Amygdala (tissue), 56 donors: ENCODE measurements at regions not wholly inside any gene's neighbourhood (a gene's known extent, or its start where the extent isn't known, plus 50 kb on each side); places are given as distances from the start of the nearest gene placed in this dataset.
"Not testable (repeated sequence)": the region's sequence is repeated elsewhere in the genome, so short reads cannot be mapped to it uniquely, and the experiment has no call there.

Source experiments
- DNase-seq, 56 donors: peaks; one replicate each; lab custom pipeline; 2025; lab: John Stamatoyannopoulos, UW

DNA sequence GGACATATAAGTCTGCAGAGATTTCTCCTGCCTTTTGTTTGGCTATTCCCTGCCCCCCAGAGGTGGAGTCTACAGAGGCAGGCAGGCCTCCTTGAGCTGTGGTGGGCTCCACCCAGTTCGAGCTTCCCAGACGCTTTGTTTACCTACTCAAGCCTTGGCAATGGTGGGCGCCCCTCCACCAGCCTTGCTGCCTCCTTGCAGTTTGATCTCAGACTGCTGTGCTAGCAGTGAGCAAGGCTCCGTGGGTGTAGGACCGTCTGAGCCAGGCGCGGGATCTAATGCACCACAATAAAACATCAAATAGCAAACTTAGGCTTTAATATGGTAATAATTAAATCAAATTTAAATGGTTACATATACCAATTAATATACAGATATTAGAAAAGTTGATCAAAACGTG is 525.4 kb downstream of the RERGL start:
- not testable (repeated sequence) for DNase-seq

DNA sequence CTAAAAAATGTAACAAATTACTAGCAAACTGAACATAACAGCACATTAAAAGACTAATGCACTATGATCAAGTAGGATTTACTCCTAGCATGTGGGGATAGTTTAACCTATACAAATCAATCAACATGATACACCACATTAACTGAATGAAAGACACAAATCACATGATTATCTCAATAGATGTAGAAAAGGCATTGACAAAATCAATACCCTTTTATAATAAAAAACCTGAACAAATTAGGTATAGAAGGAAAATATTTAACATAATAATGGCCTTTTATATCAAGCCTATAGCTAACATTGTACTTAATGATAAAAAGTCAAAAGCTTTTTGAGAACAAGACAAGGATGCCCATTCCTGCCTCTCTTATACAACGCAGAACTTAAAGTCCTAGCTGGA is 540.0 kb downstream of the RERGL start:
- DNase-seq: no peak

GRCh38 chr12:17540921-17541320 is 549.1 kb downstream of the RERGL start:
- DNase-seq: no peak

GRCh38 chr12:17528394-17528793 is 561.6 kb downstream of the RERGL start:
- no peak for DNase-seq

DNA sequence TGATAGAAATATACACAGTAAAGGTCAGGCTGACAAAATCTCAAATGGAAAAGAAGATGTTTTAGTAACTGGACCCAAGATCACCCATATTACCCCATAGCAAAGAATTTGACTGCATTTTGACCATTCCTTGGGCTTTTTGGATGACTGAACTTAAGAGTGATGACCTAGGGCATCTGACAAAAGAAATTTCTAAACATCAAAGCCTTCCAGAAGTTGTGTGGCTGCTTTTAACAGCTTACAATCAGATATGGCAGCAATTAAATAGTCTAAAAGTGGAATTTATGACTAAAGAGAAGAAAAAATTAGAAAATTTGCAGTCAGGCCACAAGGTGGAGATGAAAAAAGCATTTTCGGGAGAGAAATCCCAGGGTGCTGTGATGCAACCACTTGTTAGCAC is 563.0 kb downstream of the RERGL start:
- no peak for DNase-seq

GRCh38 chr12:17511369-17511768 is 578.6 kb downstream of the RERGL start:
- DNase-seq: no peak

GRCh38 chr12:17507336-17507735 is 582.7 kb downstream of the RERGL start:
- DNase-seq: no peak

DNA sequence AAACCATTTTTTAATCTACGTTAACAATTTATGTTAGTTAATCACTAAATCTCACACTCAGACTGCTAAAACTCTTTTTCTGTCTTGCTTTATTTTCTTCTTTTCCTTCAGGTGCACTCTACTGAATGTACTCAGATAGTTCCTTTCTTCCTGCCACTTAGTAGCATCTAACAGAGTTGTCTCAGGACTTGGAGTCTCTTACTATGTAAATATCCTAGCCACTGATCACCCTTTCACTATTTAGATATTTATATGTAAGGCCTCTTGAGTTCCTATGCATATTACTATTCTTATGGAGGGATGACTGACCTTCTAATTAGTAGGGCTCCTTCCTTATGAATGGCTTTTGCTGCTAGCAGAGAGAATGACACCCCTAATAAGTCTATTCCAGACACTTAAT is 586.3 kb downstream of the RERGL start:
- no peak for DNase-seq

DNA sequence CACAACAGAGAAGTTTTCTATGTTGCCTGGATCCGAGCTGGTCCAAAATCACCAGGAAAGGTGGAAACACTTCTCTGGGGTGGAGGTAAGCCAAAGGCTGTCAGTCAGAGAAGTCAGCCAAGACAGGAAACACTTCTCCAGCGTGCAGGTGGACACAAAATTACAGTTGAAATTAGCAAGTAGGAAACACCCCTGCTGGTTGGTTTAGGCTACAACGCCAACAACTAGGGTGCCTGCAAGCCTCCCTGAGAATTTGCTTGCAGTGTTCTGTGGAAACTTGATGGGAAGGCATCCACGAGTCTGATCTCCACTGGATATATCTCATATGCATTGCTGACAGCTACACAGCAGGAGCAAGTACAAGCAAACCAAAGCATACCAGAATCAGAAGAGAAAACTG is 600.5 kb downstream of the RERGL start:
- no peak for DNase-seq

DNA sequence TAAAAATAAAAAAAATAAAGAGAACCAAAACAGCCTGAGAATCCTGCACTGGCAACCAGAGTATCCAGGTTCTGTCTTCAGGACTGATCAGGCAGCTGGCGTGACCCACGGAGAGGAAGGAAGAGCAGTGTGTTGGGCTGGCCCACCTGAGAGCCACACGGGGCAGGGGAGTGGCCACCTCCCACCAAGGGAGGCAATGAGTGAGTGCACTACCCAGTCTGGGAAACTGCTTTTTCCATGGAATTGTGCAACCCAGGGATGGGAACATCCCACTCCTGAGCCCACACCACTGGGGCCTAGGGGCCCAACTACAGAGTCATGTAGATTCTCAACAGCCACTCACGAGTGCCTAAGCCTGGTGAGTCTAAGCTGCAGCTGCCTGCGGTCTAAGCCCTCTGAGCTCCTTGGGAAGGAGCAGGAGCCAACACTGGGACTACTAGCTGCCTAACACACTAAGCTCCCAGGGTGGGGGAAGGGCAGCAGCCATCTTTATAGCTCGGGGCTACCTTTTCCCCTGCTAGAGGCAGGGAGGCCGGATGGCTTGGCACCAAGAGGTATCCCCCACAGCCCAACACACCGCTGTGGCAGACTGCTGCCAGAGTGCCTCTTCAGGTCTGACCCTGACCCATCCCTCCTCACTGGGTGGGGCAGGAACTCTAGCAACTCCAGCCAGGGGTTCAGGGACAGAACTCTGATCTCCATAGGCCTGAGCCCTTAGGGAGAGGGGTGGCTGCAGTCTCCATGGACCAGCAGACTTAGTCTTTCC is 610.9 kb downstream of the RERGL start:
- DNase-seq: no peak

DNA sequence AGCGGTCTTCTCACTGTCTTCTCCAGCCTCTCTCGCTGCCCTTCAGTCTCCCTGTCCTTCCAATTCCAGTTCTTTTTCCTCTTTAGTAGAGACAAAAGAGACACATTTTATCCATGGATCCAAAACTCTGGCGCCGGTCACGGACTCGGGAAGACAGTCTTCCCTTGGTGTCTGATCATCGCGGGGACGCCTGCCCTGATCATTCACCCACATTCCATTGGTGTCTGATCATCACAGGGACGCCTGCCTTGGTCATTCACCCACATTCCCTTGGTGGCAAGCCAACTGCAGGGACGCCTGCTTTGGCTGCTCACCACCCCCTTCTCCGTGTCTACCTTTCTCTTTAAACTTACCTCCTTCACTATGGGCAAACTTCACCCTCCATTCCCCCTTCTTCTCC is 619.5 kb downstream of the RERGL start:
- DNase-seq: no peak

DNA sequence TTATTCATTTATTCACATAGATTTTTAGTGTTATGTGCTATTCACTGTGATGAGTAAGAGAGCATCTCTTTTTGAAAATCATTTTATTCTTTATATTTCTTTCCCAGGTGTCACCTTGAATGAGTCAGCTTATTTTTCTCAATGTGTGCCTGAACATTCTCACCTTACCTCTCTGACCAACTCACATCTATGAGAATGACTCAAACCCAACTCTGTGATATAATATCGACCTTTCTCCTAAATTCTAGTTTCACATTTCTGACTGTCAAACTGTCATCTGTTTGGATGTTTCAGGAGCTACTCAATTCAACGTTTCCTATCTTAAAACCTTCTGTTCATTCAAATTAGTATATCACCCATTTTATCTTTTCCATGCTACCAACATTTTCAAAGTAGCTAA is 630.8 kb downstream of the RERGL start:
- DNase-seq: no peak

DNA sequence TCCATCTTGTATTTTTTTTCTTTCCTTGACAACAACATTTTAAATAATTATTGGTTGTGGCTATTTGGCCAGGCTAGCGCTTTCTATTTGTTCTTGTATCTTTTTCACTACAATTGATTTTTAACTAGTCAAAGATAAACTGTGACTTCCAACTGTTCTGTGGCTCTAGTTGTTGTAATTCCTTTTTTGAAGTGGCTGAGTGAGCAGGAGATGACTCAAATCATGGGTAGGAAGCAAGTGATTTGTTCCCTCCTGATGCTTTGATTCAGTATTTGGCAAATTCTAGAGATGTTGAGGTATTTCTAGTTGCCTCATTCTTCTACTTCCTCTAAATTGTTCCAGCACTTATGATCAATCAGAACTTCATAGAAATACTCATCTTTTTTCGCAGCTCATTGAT is 633.5 kb downstream of the RERGL start:
- DNase-seq: no peak

- DNase-seq: no peak
Measured at GRCh38 chr12:17438141-17438540, 651.9 kb downstream of the RERGL start.

DNA sequence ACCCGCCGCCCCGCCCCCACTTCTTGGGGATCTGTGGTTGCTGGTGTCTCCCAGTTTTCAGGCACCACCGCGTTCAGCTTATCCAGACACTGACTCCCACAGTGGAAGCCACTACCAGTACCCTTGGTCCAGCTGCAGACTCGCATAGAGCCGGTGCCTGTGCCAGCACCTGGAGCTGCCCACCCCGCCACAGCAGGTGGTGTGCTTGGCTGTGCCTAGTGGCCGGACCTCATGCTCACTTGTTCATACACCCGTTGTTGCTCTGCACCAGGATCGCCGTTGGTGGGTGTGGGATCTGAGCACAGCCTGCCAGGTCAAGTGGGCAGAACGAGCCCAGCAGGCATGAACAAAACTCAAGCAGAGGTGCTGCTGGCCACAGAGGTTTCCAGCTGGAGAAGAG is 673.2 kb downstream of the RERGL start:
- DNase-seq: no peak

DNA sequence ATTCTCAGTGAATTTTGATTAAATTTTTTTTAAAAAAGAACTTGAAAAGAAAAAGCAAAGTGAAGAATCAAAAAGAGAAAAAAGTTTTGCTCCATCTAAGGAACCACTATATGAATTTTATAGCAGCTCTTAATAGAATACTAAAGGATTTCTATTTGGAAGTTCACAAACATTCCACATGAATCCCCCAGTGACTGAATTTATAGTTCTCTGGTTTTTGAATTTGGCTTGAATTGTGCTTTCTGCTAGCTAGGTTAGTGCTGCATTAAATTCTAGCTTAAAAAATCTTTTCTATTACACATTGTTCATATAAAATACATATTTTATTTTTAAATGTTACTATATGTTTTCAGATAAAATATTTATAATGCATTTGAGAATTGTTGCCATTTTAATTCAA is 675.4 kb downstream of the RERGL start:
- DNase-seq: no peak

DNA sequence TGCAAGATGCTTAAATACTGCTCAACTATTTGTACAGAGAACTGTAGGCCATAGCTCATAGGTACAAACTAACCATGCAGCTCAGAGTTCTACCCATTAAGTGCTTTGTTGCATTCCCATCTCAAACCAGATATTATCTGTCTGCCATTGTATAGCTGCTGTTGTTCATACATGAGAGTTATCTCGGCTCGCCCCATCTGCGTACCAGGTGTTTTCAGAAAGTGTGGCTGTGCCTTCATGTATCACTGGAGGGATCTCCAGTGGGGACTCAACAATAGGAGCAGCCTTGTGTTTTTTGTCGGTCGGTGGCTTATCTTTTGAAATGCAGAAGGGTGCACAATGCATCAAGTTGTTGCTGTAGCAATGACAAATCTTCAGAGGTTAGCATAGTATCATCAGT is 678.3 kb downstream of the RERGL start:
- no peak for DNase-seq

GRCh38 chr12:17388679-17389078 is 701.3 kb downstream of the RERGL start:
- DNase-seq: no peak

- no peak for DNase-seq
Measured at GRCh38 chr12:17383321-17383720, 706.7 kb downstream of the RERGL start.

- no peak for DNase-seq
Measured at GRCh38 chr12:17381211-17381610, 708.8 kb downstream of the RERGL start.

- no peak for DNase-seq
Measured at GRCh38 chr12:17372508-17372907, 717.5 kb downstream of the RERGL start.

DNA sequence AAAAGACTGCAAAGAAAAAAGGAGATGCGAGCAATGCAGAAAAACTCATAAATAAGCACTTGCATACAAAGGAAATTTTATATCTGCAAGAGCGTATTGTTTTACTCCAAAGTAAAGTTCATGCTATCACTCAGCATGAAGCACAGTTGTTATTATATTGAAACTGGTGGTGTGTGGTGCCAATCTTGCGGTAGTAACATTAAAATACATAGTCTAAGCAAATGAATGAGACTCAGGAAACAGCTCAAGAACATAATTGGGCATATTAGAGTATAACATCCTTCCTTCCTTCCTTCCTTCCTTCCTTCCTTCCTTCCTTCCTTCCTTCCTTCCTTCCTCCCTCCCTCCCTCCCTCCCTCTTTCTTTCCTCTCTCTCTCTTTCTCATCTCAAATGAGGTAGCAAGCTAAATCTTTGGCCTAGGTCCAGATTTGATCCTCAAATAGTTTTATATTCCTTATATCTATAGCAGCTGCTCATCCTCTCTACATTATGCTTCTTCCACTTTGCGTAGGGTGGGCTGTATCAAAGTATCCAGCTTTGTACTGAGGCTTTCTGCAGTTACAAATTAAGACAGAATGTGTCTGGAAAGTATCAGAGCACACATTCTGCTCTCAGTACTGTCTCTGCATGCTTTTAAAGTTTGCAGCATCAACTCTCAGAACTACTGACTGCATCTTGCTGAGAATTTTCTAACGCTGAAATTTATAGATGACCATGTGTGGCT is 718.3 kb downstream of the RERGL start:
- DNase-seq: no peak
